ENCODE measurements at regions not wholly inside any gene's neighbourhood (a gene's known extent, or its start where the extent isn't known, plus 50 kb on each side); places are given as distances from the start of the nearest gene placed in this dataset.

DNA sequence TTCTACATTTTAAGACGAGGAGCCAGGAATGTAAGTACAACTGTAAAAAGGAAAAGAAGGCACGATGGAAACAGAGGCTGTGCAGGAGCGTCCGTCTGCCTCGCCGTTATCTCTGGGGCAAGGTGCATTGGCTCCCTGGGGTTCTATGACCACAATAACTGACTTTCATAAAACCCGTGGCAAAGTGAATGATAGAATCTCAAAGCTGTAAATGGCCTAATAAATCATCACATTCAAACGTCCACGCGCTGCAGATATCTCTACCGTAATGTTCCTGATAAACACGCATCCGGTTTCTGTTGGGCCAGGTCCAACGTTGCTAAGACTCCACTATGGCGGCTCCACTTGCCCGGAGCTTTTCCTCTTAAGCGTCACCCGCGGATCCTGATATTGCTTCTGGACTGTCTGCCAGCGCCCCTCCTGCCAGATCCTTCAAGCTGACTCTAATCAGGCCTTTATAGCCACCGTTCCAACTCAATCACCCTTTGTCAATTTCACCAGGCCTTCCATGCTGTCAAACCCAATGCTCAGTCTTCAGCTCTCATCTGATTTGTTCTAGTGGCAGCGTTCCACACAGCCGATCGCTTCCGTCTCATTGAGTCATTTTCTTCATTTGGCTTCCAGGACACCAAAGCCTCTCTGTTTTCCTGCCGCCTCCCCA, 265.6 kb upstream of the FOXK1 start (continued):
- TF ChIP-seq, protein P1, sequence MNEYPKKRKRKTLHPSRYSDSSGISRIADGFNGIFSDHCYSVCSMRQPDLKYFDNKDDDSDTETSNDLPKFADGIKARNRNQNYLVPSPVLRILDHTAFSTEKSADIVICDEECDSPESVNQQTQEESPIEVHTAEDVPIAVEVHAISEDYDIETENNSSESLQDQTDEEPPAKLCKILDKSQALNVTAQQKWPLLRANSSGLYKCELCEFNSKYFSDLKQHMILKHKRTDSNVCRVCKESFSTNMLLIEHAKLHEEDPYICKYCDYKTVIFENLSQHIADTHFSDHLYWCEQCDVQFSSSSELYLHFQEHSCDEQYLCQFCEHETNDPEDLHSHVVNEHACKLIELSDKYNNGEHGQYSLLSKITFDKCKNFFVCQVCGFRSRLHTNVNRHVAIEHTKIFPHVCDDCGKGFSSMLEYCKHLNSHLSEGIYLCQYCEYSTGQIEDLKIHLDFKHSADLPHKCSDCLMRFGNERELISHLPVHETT (CRISPR knock-in tag; conservative IDR thresholded peaks at IDR 0.05 in 1 of 2, IDR thresholded peaks at IDR 0.05 in 1 of 2) = no peak
- TF ChIP-seq MEF2A (IDR thresholded peaks at IDR 0.05; ENCODE audit: control insufficient read depth, low read depth, low read length) = no peak
- no peak for TF ChIP-seq ZNF778 (CRISPR knock-in tag; IDR thresholded peaks at IDR 0.05)
- no peak for TF ChIP-seq NEUROD1 (IDR thresholded peaks at IDR 0.05; ENCODE audit: borderline replicate concordance, low read depth, low read length, partially characterized antibody)
- no peak for TF ChIP-seq ZFP30 (CRISPR knock-in tag; IDR thresholded peaks at IDR 0.05; ENCODE audit: borderline replicate concordance)
- TF ChIP-seq CEBPG (CRISPR knock-in tag; IDR thresholded peaks at IDR 0.05) = no peak
- no peak for TF ChIP-seq CEBPG (tag; conservative IDR thresholded peaks at IDR 0.05 in 1 of 2, IDR thresholded peaks at IDR 0.05 in 1 of 2)
- no peak for TF ChIP-seq JUN (IDR thresholded peaks at IDR 0.05; ENCODE audit: borderline replicate concordance, low read depth, low read length)
- no peak for TF ChIP-seq JUN (CRISPR knock-in tag; IDR thresholded peaks at IDR 0.05; ENCODE audit: borderline replicate concordance)
- TF ChIP-seq RBM25 (IDR thresholded peaks at IDR 0.05; ENCODE audit: low read depth, low read length, severe bottlenecking) = no peak
- TF ChIP-seq HOXB6 (CRISPR knock-in tag; IDR thresholded peaks at IDR 0.05; ENCODE audit: borderline replicate concordance) = no peak
- no peak for TF ChIP-seq NFATC3 (IDR thresholded peaks at IDR 0.05)
- no peak for TF ChIP-seq NFIX (CRISPR knock-in tag; IDR thresholded peaks at IDR 0.05; ENCODE audit: low read depth)
- TF ChIP-seq, protein P2, sequence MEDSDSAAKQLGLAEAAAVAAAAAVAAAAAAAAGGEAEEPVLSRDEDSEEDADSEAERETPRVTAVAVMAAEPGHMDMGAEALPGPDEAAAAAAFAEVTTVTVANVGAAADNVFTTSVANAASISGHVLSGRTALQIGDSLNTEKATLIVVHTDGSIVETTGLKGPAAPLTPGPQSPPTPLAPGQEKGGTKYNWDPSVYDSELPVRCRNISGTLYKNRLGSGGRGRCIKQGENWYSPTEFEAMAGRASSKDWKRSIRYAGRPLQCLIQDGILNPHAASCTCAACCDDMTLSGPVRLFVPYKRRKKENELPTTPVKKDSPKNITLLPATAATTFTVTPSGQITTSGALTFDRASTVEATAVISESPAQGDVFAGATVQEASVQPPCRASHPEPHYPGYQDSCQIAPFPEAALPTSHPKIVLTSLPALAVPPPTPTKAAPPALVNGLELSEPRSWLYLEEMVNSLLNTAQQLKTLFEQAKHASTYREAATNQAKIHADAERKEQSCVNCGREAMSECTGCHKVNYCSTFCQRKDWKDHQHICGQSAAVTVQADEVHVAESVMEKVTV (CRISPR knock-in tag; IDR thresholded peaks at IDR 0.05) = no peak

Data from K562 (cell line).